Spinal cord (tissue), 9 donors: ENCODE measurements at regions not wholly inside any gene's neighbourhood (a gene's known extent, or its start where the extent isn't known, plus 50 kb on each side); places are given as distances from the start of the nearest gene placed in this dataset.

Source experiments
- DNase-seq, 6 donors: peaks; one replicate each; pipeline versions ENCODE4 v3.0.0 to v3.0.0-alpha.2; 2013 to 2015; ENCODE audit warnings: low spot score in 6 of 6, low read depth in 4 of 6
- H3K27ac ChIP-seq: one replicate; pipeline ENCODE4 v1.5.1; 2013; ENCODE audit warnings: low read depth, low read length, control low read depth
- H3K27me3 ChIP-seq: one replicate; pipeline ENCODE4 v1.6.1; 2013; ENCODE audit warnings: low read length; ENCODE audit not compliant: control insufficient read depth, insufficient read depth
- H3K36me3 ChIP-seq: one replicate; pipeline ENCODE4 v1.6.1; 2013; ENCODE audit warnings: low read length; ENCODE audit not compliant: control insufficient read depth, insufficient read depth
- H3K4me1 ChIP-seq: one replicate; pipeline ENCODE4 v1.6.1; 2013; ENCODE audit warnings: low read length; ENCODE audit not compliant: control insufficient read depth, insufficient read depth
- H3K4me3 ChIP-seq: one replicate; pipeline ENCODE4 v1.5.1; 2013; ENCODE audit warnings: low read depth, low read length, control low read depth
- H3K9me3 ChIP-seq: one replicate; pipeline ENCODE4 v1.6.1; 2013; ENCODE audit warnings: low read length; ENCODE audit not compliant: control insufficient read depth, insufficient read depth
- whole genome bisulfite sequencing: methylation state at CpG from one replicate; pipeline ENCODE4 v1.1.5; 2013; ENCODE audit warnings: missing lambda C conversion rate; ENCODE audit not compliant: insufficient coverage; 5-methylcytosine and 5-hydroxymethylcytosine counted together
- donor health status: healthy.

- peaks cover 13% of the 10 kb centered on the region for H3K4me1 ChIP-seq
- H3K27me3 ChIP-seq = no peaks in the 10 kb centered on the region
- H3K27ac ChIP-seq = no peak overlapping the region
- H3K4me3 ChIP-seq = no peak overlapping the region
- DNase-seq = no peak
- WGBS = 80% methylated on average over 3 of the region's 10 CpGs
- no peaks in the 10 kb centered on the region for H3K9me3 ChIP-seq
- no peaks in the 10 kb centered on the region for H3K36me3 ChIP-seq
These were observed 128.4 kb upstream of the IGF1R start for GRCh38 chr15:98519767-98520550.

GRCh38 chr15:98522127-98522526, 126.2 kb upstream of the IGF1R start:
- no peaks in the 10 kb centered on the region for H3K9me3 ChIP-seq
- DNase-seq = no peak
- 82% methylated on average over 5 of the region's 5 CpGs for WGBS
- H3K4me1 ChIP-seq = peaks cover 17% of the 10 kb centered on the region
- no peaks in the 10 kb centered on the region for H3K36me3 ChIP-seq
- no peaks in the 10 kb centered on the region for H3K27me3 ChIP-seq
- no peak overlapping the region for H3K4me3 ChIP-seq
- no peak overlapping the region for H3K27ac ChIP-seq

- 39% methylated on average over 10 of the region's 12 CpGs for WGBS
- H3K4me1 ChIP-seq = peaks cover 17% of the 10 kb centered on the region
- H3K27me3 ChIP-seq = peaks cover 3% of the 10 kb centered on the region
- H3K36me3 ChIP-seq = no peaks in the 10 kb centered on the region
- no peaks in the 10 kb centered on the region for H3K9me3 ChIP-seq
- H3K4me3 ChIP-seq = no peak overlapping the region
- H3K27ac ChIP-seq = peak overlapping the region; percentile 57
- peak in 2 of 6 donors; percentile 7 to 43 for DNase-seq
These were observed 124.3 kb upstream of the IGF1R start for GRCh38 chr15:98523912-98524662.

- Histone ChIP-seq H3K9me3 (no peaks in the 10 kb centered on the region), H3K4me3 (no peak overlapping the region), H3K4me1 (peaks cover 17% of the 10 kb centered on the region), H3K27ac (peak overlapping the region; percentile 57), H3K27me3 (peaks cover 3% of the 10 kb centered on the region), H3K36me3 (no peaks in the 10 kb centered on the region)
- DNase-seq = peak in 1 of 6 donors; percentile 39
- 58% methylated on average over 7 of the region's 10 CpGs for WGBS
These were observed 123.3 kb upstream of the IGF1R start for GRCh38 chr15:98524838-98525660.

- WGBS = 74% methylated on average over 12 of the region's 13 CpGs
These were observed 122.7 kb upstream of the IGF1R start for GRCh38 chr15:98525661-98526001.

GRCh38 chr15:98526094-98526493, 122.2 kb upstream of the IGF1R start:
- no peak for DNase-seq
- H3K27me3 ChIP-seq = peaks cover 3% of the 10 kb centered on the region
- H3K4me3 ChIP-seq = no peak overlapping the region
- H3K9me3 ChIP-seq = no peaks in the 10 kb centered on the region
- no peak overlapping the region for H3K27ac ChIP-seq
- 99% methylated on average over 7 of the region's 8 CpGs for WGBS
- H3K36me3 ChIP-seq = no peaks in the 10 kb centered on the region
- peaks cover 17% of the 10 kb centered on the region for H3K4me1 ChIP-seq

More at GRCh38 chr15:98525661-98526001, 122.7 kb upstream of the IGF1R start:
- Histone ChIP-seq H3K27me3 (peaks cover 3% of the 10 kb centered on the region), H3K9me3 (no peaks in the 10 kb centered on the region), H3K4me1 (peaks cover 17% of the 10 kb centered on the region), H3K4me3 (no peak overlapping the region), H3K27ac (peak overlapping the region; percentile 57), H3K36me3 (no peaks in the 10 kb centered on the region)
- peak in 2 of 6 donors; percentile 18 to 30 for DNase-seq

- Histone ChIP-seq H3K36me3 (no peaks in the 10 kb centered on the region), H3K4me1 (peaks cover 17% of the 10 kb centered on the region), H3K4me3 (no peak overlapping the region), H3K9me3 (no peaks in the 10 kb centered on the region), H3K27me3 (peaks cover 3% of the 10 kb centered on the region), H3K27ac (no peak overlapping the region)
- DNase-seq = no peak
- WGBS = 80% methylated on average over 5 of the region's 8 CpGs
These were observed 120.2 kb upstream of the IGF1R start for GRCh38 chr15:98528046-98528725.

GRCh38 chr15:98529205-98530145, 118.9 kb upstream of the IGF1R start:
- H3K27ac ChIP-seq = no peak overlapping the region
- no peaks in the 10 kb centered on the region for H3K36me3 ChIP-seq
- peaks cover 3% of the 10 kb centered on the region for H3K27me3 ChIP-seq
- peaks cover 9% of the 10 kb centered on the region for H3K4me1 ChIP-seq
- H3K4me3 ChIP-seq = no peak overlapping the region
- 62% methylated on average over 7 of the region's 19 CpGs for WGBS
- DNase-seq = no peak
- H3K9me3 ChIP-seq = no peaks in the 10 kb centered on the region
